GM10266 (cell line): ENCODE measurements at regions not wholly inside any gene's neighbourhood (a gene's known extent, or its start where the extent isn't known, plus 50 kb on each side); places are given as distances from the start of the nearest gene placed in this dataset.

ENCODE experiments used
- DNase-seq: peaks from one replicate; pipeline ENCODE4 v3.0.0; 2012; ENCODE audit errors: extremely low spot score
- CTCF ChIP-seq: IDR thresholded peaks from 2 replicates; pipeline ENCODE4 v1.5.1; 2012; ENCODE audit warnings: mild to moderate bottlenecking, low read depth; ENCODE audit not compliant: control insufficient read depth, insufficient read depth; ENCODE audit errors: missing control alignments

GRCh38 chr1:37137601-37138000, 103.3 kb upstream of the GRIK3 start:
- DNase-seq, result no peak
- no peak for TF ChIP-seq CTCF

- TF ChIP-seq CTCF, result no peak
- no peak for DNase-seq
Measured at GRCh38 chr1:37143800-37144199, 109.5 kb upstream of the GRIK3 start.

- TF ChIP-seq CTCF, result no peak
- DNase-seq, result no peak
Measured at GRCh38 chr1:37146071-37146470, 111.8 kb upstream of the GRIK3 start.

GRCh38 chr1:37147392-37147831, 113.1 kb upstream of the GRIK3 start:
- no peak for TF ChIP-seq CTCF
- DNase-seq, result no peak

- DNase-seq, result no peak
- no peak for TF ChIP-seq CTCF
Measured at GRCh38 chr1:37147906-37148305, 113.6 kb upstream of the GRIK3 start.

GRCh38 chr1:37148663-37149062, 114.3 kb upstream of the GRIK3 start:
- DNase-seq, result no peak
- TF ChIP-seq CTCF, result no peak

GRCh38 chr1:37149296-37149695, 115.0 kb upstream of the GRIK3 start:
- DNase-seq, result no peak
- no peak for TF ChIP-seq CTCF

GRCh38 chr1:37150986-37151385, 116.7 kb upstream of the GRIK3 start:
- DNase-seq, result no peak
- TF ChIP-seq CTCF, result no peak
